Mesendoderm (in vitro differentiated cells): ENCODE measurements at regions not wholly inside any gene's neighbourhood (a gene's known extent, or its start where the extent isn't known, plus 50 kb on each side); places are given as distances from the start of the nearest gene placed in this dataset.
A peak's percentile ranks its signal among the peaks of the same experiment; 100 is the strongest.
"Not testable (repeated sequence)": the region's sequence is repeated elsewhere in the genome, so short reads cannot be mapped to it uniquely, and the experiment has no call there.

Experiments used
- DNase-seq: peaks from one replicate; pipeline ENCODE4 v3.0.0; 2013
- H2AK5ac ChIP-seq: 2 replicates; pipeline ENCODE4 v1.6.1; 2013; ENCODE audit warnings: low read length, inconsistent platforms
- H2BK120ac ChIP-seq: 2 replicates; pipeline ENCODE4 v1.6.1; 2013; ENCODE audit warnings: low read depth, mild to moderate bottlenecking, low read length, moderate library complexity, mixed read lengths
- H2BK15ac ChIP-seq: replicated peaks from 2 replicates; pipeline ENCODE4 v1.6.1; 2013; ENCODE audit warnings: low read depth, mild to moderate bottlenecking, moderate library complexity
- H2BK5ac ChIP-seq: 2 replicates; pipeline ENCODE4 v1.6.1; 2013; ENCODE audit warnings: low read length, inconsistent platforms
- H3K18ac ChIP-seq: 2 replicates; pipeline ENCODE4 v1.6.1; 2013; ENCODE audit warnings: mild to moderate bottlenecking, low read length, mixed read lengths
- H3K23ac ChIP-seq: one replicate; pipeline ENCODE4 v1.6.1; 2013; ENCODE audit warnings: low read length
- H3K27ac ChIP-seq: 2 replicates; pipeline ENCODE4 v1.5.1; 2013; ENCODE audit warnings: low read depth, mild to moderate bottlenecking, inconsistent platforms, low read length, moderate library complexity
- H3K27me3 ChIP-seq: 2 replicates; pipeline ENCODE4 v1.6.1; 2013; ENCODE audit warnings: low read length, control low read depth, mild to moderate bottlenecking, inconsistent platforms; ENCODE audit not compliant: insufficient read depth, poor library complexity
- H3K36me3 ChIP-seq: 2 replicates; pipeline ENCODE4 v1.6.1; 2013; ENCODE audit warnings: low read length, inconsistent platforms; ENCODE audit not compliant: control insufficient read depth, insufficient read depth
- H3K4ac ChIP-seq: one replicate; pipeline ENCODE4 v1.6.1; 2013; ENCODE audit warnings: low read depth, mild to moderate bottlenecking, low read length, moderate library complexity
- H3K4me1 ChIP-seq: 2 replicates; pipeline ENCODE4 v1.6.1; 2013; ENCODE audit warnings: low read depth, low read length, inconsistent platforms; ENCODE audit not compliant: control insufficient read depth
- H3K4me2 ChIP-seq: 2 replicates; pipeline ENCODE4 v1.6.1; 2013; ENCODE audit warnings: low read length
- H3K4me3 ChIP-seq: 2 replicates; pipeline ENCODE4 v1.5.1; 2013; ENCODE audit warnings: mild to moderate bottlenecking, low read length
- H3K56ac ChIP-seq: one replicate; pipeline ENCODE4 v1.6.1; 2013; ENCODE audit warnings: low read length
- H3K79me1 ChIP-seq: 2 replicates; pipeline ENCODE4 v1.6.1; 2013; ENCODE audit warnings: low read length, inconsistent platforms
- H3K79me2 ChIP-seq: 2 replicates; pipeline ENCODE4 v1.6.1; 2013; ENCODE audit warnings: mild to moderate bottlenecking, low read length; ENCODE audit not compliant: control insufficient read depth, insufficient read depth
- H3K9ac ChIP-seq: 2 replicates; pipeline ENCODE4 v1.6.1; 2013; ENCODE audit warnings: low read length, inconsistent platforms
- H4K5ac ChIP-seq: one replicate; pipeline ENCODE4 v1.6.1; 2013; ENCODE audit warnings: low read length
- H4K8ac ChIP-seq: one replicate; pipeline ENCODE4 v1.6.1; 2013; ENCODE audit warnings: low read depth, mild to moderate bottlenecking, control low read depth, low read length, moderate library complexity
- WGBS: extraction: QIAGEN DNeasy Blood & Tissue Kit; methylation state at CpG from one replicate; pipeline ENCODE4 v1.1.7; 2013; ENCODE audit warnings: low lambda C conversion rate, missing lambda C conversion rate; ENCODE audit not compliant: insufficient coverage; ENCODE audit errors: extremely low coverage; 5-methylcytosine and 5-hydroxymethylcytosine counted together

DNA sequence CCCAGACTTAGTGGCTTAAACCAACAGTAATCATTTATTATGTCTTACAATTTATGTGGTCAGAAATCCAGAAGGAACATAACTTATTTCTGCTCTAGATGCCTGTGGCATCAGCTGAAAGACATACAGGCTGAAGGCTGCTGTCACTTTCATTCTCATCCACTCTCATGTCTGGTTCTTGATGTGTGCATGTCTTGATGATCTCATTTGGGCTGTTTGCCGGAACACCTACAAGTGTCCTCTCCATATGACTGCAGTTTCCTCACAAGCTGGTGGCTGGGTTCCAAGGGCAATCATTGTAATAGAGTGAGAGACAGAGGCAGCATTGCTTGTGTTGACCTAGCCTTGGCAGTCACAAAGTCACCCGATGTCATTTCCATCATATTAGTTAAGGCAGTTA, 1375.9 kb upstream of the RAG2 start:
- Histone ChIP-seq H3K79me1 (no peaks in the 10 kb centered on the region), H3K4me2 (no peak overlapping the region), H2BK5ac (no peak overlapping the region), H4K5ac (no peak overlapping the region), H3K18ac (no peak overlapping the region), H2BK120ac (no peak overlapping the region), H2AK5ac (no peak overlapping the region), H3K36me3 (no peaks in the 10 kb centered on the region), H3K4ac (no peak overlapping the region), H2BK15ac (no peak overlapping the region), H3K9ac (no peak overlapping the region), H3K56ac (no peak overlapping the region), H3K27me3 (no peaks in the 10 kb centered on the region), H3K79me2 (no peaks in the 10 kb centered on the region), H4K8ac (no peak overlapping the region), H3K23ac (no peak overlapping the region), H3K4me1 (no peaks in the 10 kb centered on the region), H3K4me3 (no peak overlapping the region), H3K27ac (no peak overlapping the region)
- DNase-seq = no peak
- WGBS = no CpG with 5 or more reads among the region's 2 CpGs

DNA sequence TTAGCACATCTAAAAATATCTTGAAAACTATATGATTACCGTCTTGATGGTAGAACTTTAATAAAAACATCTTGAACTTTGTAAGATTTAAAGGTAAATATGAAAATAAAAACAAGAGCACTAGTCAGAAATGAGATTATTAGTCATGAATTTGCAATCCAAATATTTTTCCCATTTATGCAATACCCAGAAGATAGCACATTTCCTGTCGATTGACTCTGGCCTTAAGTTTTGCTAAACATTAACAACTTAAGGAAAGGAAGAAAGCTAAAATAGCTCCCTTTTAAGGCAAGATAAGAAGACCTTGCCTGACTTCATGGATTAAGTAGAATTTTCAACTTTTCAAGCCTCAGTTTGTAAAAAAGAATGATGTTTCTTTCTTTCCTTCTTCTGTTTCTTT, 1374.7 kb upstream of the RAG2 start:
- H3K27me3 ChIP-seq = no peaks in the 10 kb centered on the region
- H2BK120ac ChIP-seq = no peak overlapping the region
- H3K79me2 ChIP-seq = no peaks in the 10 kb centered on the region
- no peak overlapping the region for H3K23ac ChIP-seq
- no peak overlapping the region for H3K9ac ChIP-seq
- H3K79me1 ChIP-seq = no peaks in the 10 kb centered on the region
- H3K27ac ChIP-seq = no peak overlapping the region
- no peak overlapping the region for H3K18ac ChIP-seq
- WGBS = no CpG with 5 or more reads among the region's 2 CpGs
- DNase-seq = no peak
- no peak overlapping the region for H3K4me3 ChIP-seq
- H4K8ac ChIP-seq = no peak overlapping the region
- no peak overlapping the region for H2AK5ac ChIP-seq
- no peak overlapping the region for H3K56ac ChIP-seq
- no peak overlapping the region for H3K4ac ChIP-seq
- no peak overlapping the region for H2BK5ac ChIP-seq
- no peak overlapping the region for H3K4me2 ChIP-seq
- H3K4me1 ChIP-seq = peaks cover 3% of the 10 kb centered on the region
- H3K36me3 ChIP-seq = no peaks in the 10 kb centered on the region
- H4K5ac ChIP-seq = no peak overlapping the region
- H2BK15ac ChIP-seq = no peak overlapping the region

- not testable (repeated sequence) for H4K8ac ChIP-seq, H4K5ac ChIP-seq
Observed at GRCh38 chr11:37969336-37969735, 1371.3 kb upstream of the RAG2 start.

GRCh38 chr11:37968148-37968547, 1370.1 kb upstream of the RAG2 start:
- H3K9ac ChIP-seq = no peak overlapping the region
- DNase-seq = peak; percentile 55
- WGBS = no CpG with 5 or more reads among the region's 10 CpGs

More at GRCh38 chr11:37969336-37969735, 1371.3 kb upstream of the RAG2 start:
- H3K4me1 ChIP-seq, H3K4me3 ChIP-seq, H3K27ac ChIP-seq, H3K27me3 ChIP-seq, H2BK120ac ChIP-seq, H3K9ac ChIP-seq, H3K18ac ChIP-seq, H2BK5ac ChIP-seq, H3K23ac ChIP-seq, H3K79me1 ChIP-seq, H3K79me2 ChIP-seq, H3K4ac ChIP-seq, H2BK15ac ChIP-seq, H3K56ac ChIP-seq, H3K4me2 ChIP-seq, H3K36me3 ChIP-seq, H2AK5ac ChIP-seq: not testable (repeated sequence)
- WGBS = no CpG with 5 or more reads among the region's 4 CpGs
- peak; percentile 64 for DNase-seq

DNA sequence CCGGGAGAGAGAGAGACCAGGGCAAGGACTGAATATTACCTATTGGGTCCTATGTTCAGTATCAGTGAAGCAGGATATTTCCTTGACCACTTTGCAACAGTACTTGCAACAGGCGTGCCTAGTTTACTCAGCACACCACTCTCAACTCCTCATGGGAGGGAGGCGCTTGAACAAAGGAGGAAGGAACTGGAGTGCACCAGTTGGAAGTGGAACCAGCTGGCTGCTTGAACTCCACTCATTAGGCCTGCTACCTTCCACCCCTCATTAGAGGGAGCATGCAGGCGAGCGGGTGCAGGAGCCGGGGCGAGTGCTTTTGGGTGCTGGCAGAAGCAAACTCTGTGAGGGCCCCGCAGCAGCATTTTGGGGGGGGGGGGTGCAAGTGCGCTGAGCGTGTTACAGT, 1369.6 kb upstream of the RAG2 start:
- Histone ChIP-seq H3K79me1 (no peaks in the 10 kb centered on the region), H3K9ac (no peak overlapping the region), H3K4me1 (peaks cover 3% of the 10 kb centered on the region), H3K18ac (peak overlapping the region; percentile 16), H3K23ac (no peak overlapping the region), H2BK120ac (no peak overlapping the region), H2BK15ac (no peak overlapping the region), H2AK5ac (no peak overlapping the region), H4K5ac (no peak overlapping the region), H3K27me3 (no peaks in the 10 kb centered on the region), H4K8ac (no peak overlapping the region), H3K4ac (no peak overlapping the region), H3K36me3 (no peaks in the 10 kb centered on the region), H3K4me2 (no peak overlapping the region), H2BK5ac (no peak overlapping the region), H3K4me3 (no peak overlapping the region), H3K27ac (peak overlapping the region; percentile 13), H3K79me2 (no peaks in the 10 kb centered on the region), H3K56ac (no peak overlapping the region)
- WGBS = no CpG with 5 or more reads among the region's 10 CpGs
- peak; percentile 10 for DNase-seq

More at GRCh38 chr11:37968148-37968547, 1370.1 kb upstream of the RAG2 start:
- Histone ChIP-seq H3K4me3 (no peak overlapping the region), H3K18ac (peak overlapping the region; percentile 96), H3K79me1 (no peaks in the 10 kb centered on the region), H2AK5ac (no peak overlapping the region), H3K4ac (no peak overlapping the region), H3K27me3 (no peaks in the 10 kb centered on the region), H3K36me3 (no peaks in the 10 kb centered on the region), H3K23ac (no peak overlapping the region), H4K8ac (no peak overlapping the region), H3K4me2 (no peak overlapping the region), H3K56ac (no peak overlapping the region), H2BK120ac (no peak overlapping the region), H3K27ac (peak overlapping the region; percentile 13), H3K4me1 (peaks cover 3% of the 10 kb centered on the region), H3K79me2 (no peaks in the 10 kb centered on the region), H4K5ac (no peak overlapping the region), H2BK5ac (no peak overlapping the region), H2BK15ac (peak overlapping the region; percentile 1)

GRCh38 chr11:37963440-37963839, 1365.4 kb upstream of the RAG2 start:
- H4K5ac ChIP-seq = no peak overlapping the region
- H3K4ac ChIP-seq = no peak overlapping the region
- H4K8ac ChIP-seq = no peak overlapping the region
- H3K56ac ChIP-seq = no peak overlapping the region
- no peak overlapping the region for H3K4me3 ChIP-seq
- no peak overlapping the region for H2BK5ac ChIP-seq
- no peaks in the 10 kb centered on the region for H3K79me1 ChIP-seq
- WGBS = no CpG with 5 or more reads among the region's 2 CpGs
- no peaks in the 10 kb centered on the region for H3K79me2 ChIP-seq
- H3K27me3 ChIP-seq = no peaks in the 10 kb centered on the region
- no peak overlapping the region for H3K9ac ChIP-seq
- H2BK15ac ChIP-seq = no peak overlapping the region
- H3K36me3 ChIP-seq = no peaks in the 10 kb centered on the region
- H3K4me2 ChIP-seq = no peak overlapping the region
- H3K27ac ChIP-seq = no peak overlapping the region
- no peak overlapping the region for H3K23ac ChIP-seq
- H2AK5ac ChIP-seq = no peak overlapping the region
- H2BK120ac ChIP-seq = no peak overlapping the region
- H3K4me1 ChIP-seq = peaks cover 2% of the 10 kb centered on the region
- no peak overlapping the region for H3K18ac ChIP-seq
- DNase-seq = peak; percentile 33
